GM12801 (cell line): ENCODE measurements at regions not wholly inside any gene's neighbourhood (a gene's known extent, or its start where the extent isn't known, plus 50 kb on each side); places are given as distances from the start of the nearest gene placed in this dataset.

Experiments used
- CTCF ChIP-seq: IDR thresholded peaks from one replicate; pipeline ENCODE4 v1.5.1; 2011; ENCODE audit warnings: control low read depth; ENCODE audit not compliant: insufficient read length; ENCODE audit errors: extremely low read depth

DNA sequence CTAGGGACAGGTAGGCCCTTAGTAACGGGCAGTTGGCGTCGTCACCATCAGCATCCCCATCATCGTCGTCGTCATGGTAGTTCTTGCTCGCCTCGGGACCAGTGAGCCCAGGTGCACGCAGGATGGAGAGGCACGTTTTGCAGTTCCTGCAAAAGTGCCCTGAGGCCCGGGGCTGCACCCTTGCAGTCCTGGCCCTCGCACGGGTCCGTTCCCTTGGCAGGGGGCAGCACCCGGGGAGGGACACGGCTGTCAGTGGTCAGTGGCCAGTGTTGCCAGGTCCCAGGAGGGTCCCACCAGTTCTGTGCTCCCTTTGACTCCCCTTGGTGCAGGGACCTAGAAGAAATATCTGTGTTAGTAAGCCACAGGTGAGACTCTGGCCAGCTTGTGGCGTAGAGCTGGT, 243.9 kb upstream of the CIBAR2 start:
- TF ChIP-seq CTCF: no peak

DNA sequence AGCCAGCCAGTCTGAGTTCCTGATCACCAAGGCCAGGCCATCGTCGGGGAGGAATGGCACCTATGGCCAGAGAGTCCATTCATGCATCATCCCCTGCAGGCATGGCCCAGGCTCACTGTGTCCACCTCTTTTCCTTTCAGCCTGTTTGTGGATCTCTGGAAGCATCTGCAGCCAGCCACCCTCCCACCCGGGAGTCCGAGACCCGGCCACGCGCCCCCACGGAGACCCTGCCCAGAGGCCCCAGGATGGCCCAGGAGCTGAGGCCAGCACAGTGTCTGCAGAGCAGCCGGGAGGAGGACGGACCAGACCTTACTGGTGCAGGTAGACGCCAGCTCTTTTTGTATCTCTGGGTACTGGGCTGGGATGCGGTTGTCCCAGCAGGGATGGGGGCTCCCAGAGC, 245.1 kb upstream of the CIBAR2 start:
- no peak for TF ChIP-seq CTCF

- TF ChIP-seq CTCF: no peak
These were observed 245.7 kb upstream of the CIBAR2 start for GRCh38 chr16:85357924-85358505.

- no peak for TF ChIP-seq CTCF
These were observed 246.5 kb upstream of the CIBAR2 start for GRCh38 chr16:85358704-85359146.

GRCh38 chr16:85359147-85359822, 247.0 kb upstream of the CIBAR2 start:
- no peak for TF ChIP-seq CTCF

- no peak for TF ChIP-seq CTCF
These were observed 248.3 kb upstream of the CIBAR2 start for GRCh38 chr16:85360323-85361277.

- TF ChIP-seq CTCF: no peak
These were observed 249.3 kb upstream of the CIBAR2 start for GRCh38 chr16:85361441-85362118.
